GM12891 (cell line): ENCODE measurements at regions not wholly inside any gene's neighbourhood (a gene's known extent, or its start where the extent isn't known, plus 50 kb on each side); places are given as distances from the start of the nearest gene placed in this dataset.

Source experiments
- DNase-seq: peaks from one replicate; pipeline ENCODE4 v3.0.0; 2011; ENCODE audit warnings: low spot score; ENCODE audit not compliant: insufficient read length
- FAIRE-seq: peaks from 2 replicates; lab custom pipeline; 2011; peaks lifted over from hg19 to GRCh38; lab: Jason Lieb, UNC
- PAX5 ChIP-seq: IDR thresholded peaks from 2 replicates; pipeline ENCODE4 v1.6.1; 2011; ENCODE audit warnings: low read length, moderate library complexity, mild to moderate bottlenecking; ENCODE audit not compliant: insufficient read depth, severe bottlenecking
- POLR2A ChIP-seq: IDR thresholded peaks from 2 replicates; pipeline ENCODE4 v1.6.1; 2011; ENCODE audit warnings: low read depth, low read length, control low read depth
- POLR2AphosphoS5 ChIP-seq: IDR thresholded peaks from 2 replicates; pipeline ENCODE4 v1.6.1; 2011; ENCODE audit warnings: low read depth, low read length, control low read depth
- POU2F2 ChIP-seq: IDR thresholded peaks from 2 replicates; pipeline ENCODE4 v1.6.1; 2011; ENCODE audit warnings: low read depth, mild to moderate bottlenecking, control low read depth, low read length, moderate library complexity
- SPI1 ChIP-seq: IDR thresholded peaks from 2 replicates; pipeline ENCODE4 v1.6.1; 2011; ENCODE audit warnings: low read depth, low read length, control low read depth
- TAF1 ChIP-seq: IDR thresholded peaks from 2 replicates; pipeline ENCODE4 v1.6.1; 2011; ENCODE audit warnings: low read depth, low read length, control low read depth

GRCh38 chr2:196466581-196466980, 172.9 kb upstream of the CCDC150 start:
- FAIRE-seq (no peak), DNase-seq (no peak)
- TF ChIP-seq SPI1 (peak; percentile 37; the same call in 1 of the 2 replicates), POLR2AphosphoS5 (no peak)

GRCh38 chr2:196468394-196468793, 171.1 kb upstream of the CCDC150 start:
- peak; percentile 33 for FAIRE-seq
- no peak for TF ChIP-seq SPI1
- peak; percentile 20 for TF ChIP-seq PAX5
- no peak for TF ChIP-seq POLR2A
- DNase-seq: no peak

GRCh38 chr2:196473617-196474016, 165.9 kb upstream of the CCDC150 start:
- no peak for DNase-seq
- no peak for FAIRE-seq

DNA sequence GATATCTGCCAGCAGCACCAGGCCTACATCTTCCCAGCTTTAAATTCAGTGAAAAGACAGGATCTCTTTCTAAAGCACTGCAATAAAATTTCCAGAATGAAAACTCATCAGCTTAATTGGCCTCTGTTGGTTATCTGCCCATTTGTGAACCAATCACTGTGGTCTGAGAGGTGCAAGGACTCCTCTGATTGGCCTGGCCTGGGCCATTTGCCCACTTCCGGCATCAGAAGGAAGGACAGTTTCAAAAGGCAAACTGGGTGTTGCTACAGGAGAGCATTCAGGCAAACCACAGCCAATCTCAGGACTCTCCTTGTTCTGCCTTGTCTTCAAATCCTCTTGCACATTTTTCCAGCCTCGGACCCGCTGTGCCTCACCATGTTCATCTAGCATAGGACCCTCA, 163.9 kb upstream of the CCDC150 start:
- FAIRE-seq: no peak
- no peak for DNase-seq
- TF ChIP-seq TAF1 (no peak), POLR2AphosphoS5 (no peak), PAX5 (no peak)

More at GRCh38 chr2:196473617-196474016, 165.9 kb upstream of the CCDC150 start:
- TF ChIP-seq TAF1 (no peak), POU2F2 (no peak), POLR2A (no peak), POLR2AphosphoS5 (no peak), SPI1 (no peak), PAX5 (no peak)

GRCh38 chr2:196478588-196478987, 160.9 kb upstream of the CCDC150 start:
- no peak for FAIRE-seq
- no peak for TF ChIP-seq POLR2A
- no peak for TF ChIP-seq SPI1
- no peak for TF ChIP-seq TAF1
- no peak for TF ChIP-seq PAX5
- DNase-seq: no peak

GRCh38 chr2:196479350-196479749, 160.2 kb upstream of the CCDC150 start:
- DNase-seq (no peak), FAIRE-seq (no peak)
- TF ChIP-seq POU2F2 (no peak), SPI1 (no peak), POLR2AphosphoS5 (no peak), POLR2A (no peak), TAF1 (no peak)

- TF ChIP-seq TAF1 (no peak), POLR2A (no peak), POLR2AphosphoS5 (no peak), POU2F2 (no peak), SPI1 (no peak), PAX5 (no peak)
- FAIRE-seq (peak; percentile 58), DNase-seq (no peak)
Observed at GRCh38 chr2:196480653-196481323, 158.7 kb upstream of the CCDC150 start.

DNA sequence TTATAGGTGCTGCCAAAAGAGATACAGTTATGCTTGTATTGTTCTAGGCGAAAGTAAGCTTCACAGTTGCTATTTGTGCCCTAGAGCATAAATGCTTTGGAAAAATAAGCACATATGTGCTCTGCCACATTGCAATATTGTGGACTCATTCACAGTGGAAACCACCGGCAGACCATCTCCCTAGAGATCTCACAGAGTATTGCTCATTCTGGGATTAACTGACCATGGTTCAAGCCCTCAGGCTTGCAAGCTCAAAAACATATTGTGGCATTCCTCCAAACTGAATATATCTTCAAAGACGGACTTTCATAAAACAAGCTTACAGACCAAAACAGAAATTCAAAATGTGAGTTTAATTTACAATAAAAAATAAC, 158.2 kb upstream of the CCDC150 start:
- FAIRE-seq: no peak
- DNase-seq: no peak
- no peak for TF ChIP-seq POLR2AphosphoS5
- TF ChIP-seq POLR2A: no peak
- no peak for TF ChIP-seq POU2F2
- no peak for TF ChIP-seq TAF1

- DNase-seq: no peak
- no peak for FAIRE-seq
- TF ChIP-seq POLR2A (no peak), PAX5 (no peak), POU2F2 (no peak), POLR2AphosphoS5 (no peak), SPI1 (no peak), TAF1 (no peak)
Observed at GRCh38 chr2:196482119-196483065, 157.1 kb upstream of the CCDC150 start.

- DNase-seq: no peak
- TF ChIP-seq TAF1 (no peak), POLR2A (no peak), PAX5 (no peak), SPI1 (no peak), POLR2AphosphoS5 (no peak), POU2F2 (no peak)
- FAIRE-seq: no peak
Observed at GRCh38 chr2:196486146-196486545, 153.4 kb upstream of the CCDC150 start.

GRCh38 chr2:196487417-196487816, 152.1 kb upstream of the CCDC150 start:
- TF ChIP-seq PAX5 (no peak), POU2F2 (no peak), POLR2AphosphoS5 (no peak), TAF1 (no peak), POLR2A (no peak), SPI1 (no peak)
- FAIRE-seq (no peak), DNase-seq (no peak)
